ENCODE measurements at regions not wholly inside any gene's neighbourhood (a gene's known extent, or its start where the extent isn't known, plus 50 kb on each side); places are given as distances from the start of the nearest gene placed in this dataset.

DNA sequence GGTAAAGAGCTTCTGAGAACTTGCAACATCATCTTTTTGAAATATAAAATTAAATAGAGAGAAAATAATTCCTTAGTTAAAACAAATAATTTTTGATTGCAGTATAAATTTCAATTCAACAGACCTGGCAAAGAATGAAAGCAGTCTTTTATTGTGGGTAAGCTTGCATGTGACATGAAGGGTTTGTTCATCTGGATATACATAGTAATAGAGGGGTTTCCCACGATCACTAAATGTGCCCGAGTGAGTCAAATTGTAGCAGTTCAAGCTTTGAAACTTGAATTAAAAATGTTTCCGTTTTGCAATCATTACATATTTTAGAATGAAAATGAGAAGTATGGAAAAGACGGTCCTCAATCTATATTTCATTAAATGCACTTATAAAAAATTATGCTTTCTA lies 658.4 kb upstream of the MBL2 start:
- no CpG with 5 or more reads among the region's 4 CpGs for WGBS (ENCODE audit: insufficient coverage)

DNA sequence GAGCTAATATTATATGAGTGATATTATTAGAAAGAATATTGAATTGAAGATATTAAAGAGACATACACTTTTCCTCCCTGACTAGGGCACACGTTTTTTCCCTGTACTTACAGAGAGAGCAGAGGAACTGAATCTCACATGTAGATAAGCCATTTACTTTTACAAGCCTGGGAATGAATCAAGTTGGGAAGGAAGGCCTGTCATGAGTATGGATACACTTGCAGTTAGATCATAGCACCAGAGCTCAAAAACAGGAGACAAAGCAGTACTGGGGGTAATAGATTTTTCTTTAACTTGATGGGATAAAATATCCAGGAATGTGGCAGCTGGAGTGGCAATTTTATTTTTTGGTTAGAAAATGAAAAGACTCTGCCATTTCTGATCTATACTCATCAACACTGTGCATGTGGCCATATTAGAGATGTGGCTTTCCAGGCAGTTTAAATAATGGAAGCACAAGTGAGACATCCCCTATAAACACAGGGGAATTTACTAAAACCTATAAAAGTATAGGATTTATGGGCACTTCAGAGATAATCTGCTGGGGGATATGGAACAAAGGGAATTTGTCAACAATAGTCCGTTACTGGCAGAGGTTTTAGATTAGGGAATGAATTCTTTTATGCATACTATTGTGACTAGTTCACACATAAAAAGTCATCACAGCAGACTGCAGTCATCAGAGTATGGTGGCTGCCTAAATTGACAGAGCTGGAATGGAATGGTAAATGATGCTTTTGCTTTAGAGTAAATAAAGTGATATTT lies 657.7 kb upstream of the MBL2 start:
- TF ChIP-seq, protein P1, sequence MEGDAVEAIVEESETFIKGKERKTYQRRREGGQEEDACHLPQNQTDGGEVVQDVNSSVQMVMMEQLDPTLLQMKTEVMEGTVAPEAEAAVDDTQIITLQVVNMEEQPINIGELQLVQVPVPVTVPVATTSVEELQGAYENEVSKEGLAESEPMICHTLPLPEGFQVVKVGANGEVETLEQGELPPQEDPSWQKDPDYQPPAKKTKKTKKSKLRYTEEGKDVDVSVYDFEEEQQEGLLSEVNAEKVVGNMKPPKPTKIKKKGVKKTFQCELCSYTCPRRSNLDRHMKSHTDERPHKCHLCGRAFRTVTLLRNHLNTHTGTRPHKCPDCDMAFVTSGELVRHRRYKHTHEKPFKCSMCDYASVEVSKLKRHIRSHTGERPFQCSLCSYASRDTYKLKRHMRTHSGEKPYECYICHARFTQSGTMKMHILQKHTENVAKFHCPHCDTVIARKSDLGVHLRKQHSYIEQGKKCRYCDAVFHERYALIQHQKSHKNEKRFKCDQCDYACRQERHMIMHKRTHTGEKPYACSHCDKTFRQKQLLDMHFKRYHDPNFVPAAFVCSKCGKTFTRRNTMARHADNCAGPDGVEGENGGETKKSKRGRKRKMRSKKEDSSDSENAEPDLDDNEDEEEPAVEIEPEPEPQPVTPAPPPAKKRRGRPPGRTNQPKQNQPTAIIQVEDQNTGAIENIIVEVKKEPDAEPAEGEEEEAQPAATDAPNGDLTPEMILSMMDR (IDR thresholded peaks at IDR 0.05): no peak
- Histone ChIP-seq H2AFZ (ENCODE audit: insufficient read depth, low read depth, low read length, poor library complexity, severe bottlenecking) (no peak overlapping the region), H3K4me1 (ENCODE audit: control insufficient read depth in 1 of 2, insufficient read depth in 2 of 2, low read length in 2 of 2) (no peaks in the 10 kb centered on the region), H3K4me2 (replicated peaks; ENCODE audit: extremely low read depth, low read length, poor library complexity, severe bottlenecking) (no peak overlapping the region), H4K20me1 (ENCODE audit: insufficient read depth, low read length) (no peaks in the 10 kb centered on the region), H3K36me3 (replicated peaks in 1 of 2; ENCODE audit: control insufficient read depth in 1 of 2, insufficient read depth in 2 of 2, low read length in 2 of 2) (no peaks in the 10 kb centered on the region), H3K9me3 (replicated peaks in 1 of 2; ENCODE audit: control insufficient read depth in 1 of 2, insufficient read depth in 1 of 2, low read length in 2 of 2) (no peaks in the 10 kb centered on the region), H3K79me2 (ENCODE audit: insufficient read depth, low read length) (no peaks in the 10 kb centered on the region), H3K4me3 (replicated peaks in 1 of 3; ENCODE audit: low read depth in 2 of 3, low read length in 3 of 3) (no peak overlapping the region), H3K27ac (ENCODE audit: low read depth in 1 of 2, low read length in 2 of 2) (no peak overlapping the region), H3K9ac (ENCODE audit: insufficient read depth, low read length, poor library complexity, severe bottlenecking) (no peak overlapping the region), H3K27me3 (ENCODE audit: control insufficient read depth in 2 of 2, insufficient read depth in 2 of 2, low read length in 2 of 2) (no peaks in the 10 kb centered on the region)
- no peak for DNase-seq
- peaks cover 0 to 2% (median 1%) of the 10 kb centered on the region in 3 donors for H3K27me3 Mint-ChIP-seq (ENCODE audit: low read depth in 3 of 3)
- H3K36me3 Mint-ChIP-seq: no peaks in the 10 kb centered on the region
- no peak overlapping the region for H3K27ac Mint-ChIP-seq
- intact Hi-C loops (cut with micrococcal nuclease): no loop called here
- peaks cover 0 to 4% (median 2%) of the 10 kb centered on the region in 7 donors for H3K9me3 Mint-ChIP-seq
- WGBS (ENCODE audit: insufficient coverage): no CpG with 5 or more reads among the region's 2 CpGs
- no peaks in the 10 kb centered on the region for H3K4me1 Mint-ChIP-seq
- H3K4me3 Mint-ChIP-seq: no peak overlapping the region

More for the DNA sequence above, 658.4 kb upstream of the MBL2 start:
- H3K27ac Mint-ChIP-seq: no peak overlapping the region
- H3K4me3 Mint-ChIP-seq: no peak overlapping the region
- Histone ChIP-seq H3K9me3 (replicated peaks in 1 of 2; ENCODE audit: control insufficient read depth in 1 of 2, insufficient read depth in 1 of 2, low read length in 2 of 2) (no peaks in the 10 kb centered on the region), H3K36me3 (replicated peaks in 1 of 2; ENCODE audit: control insufficient read depth in 1 of 2, insufficient read depth in 2 of 2, low read length in 2 of 2) (no peaks in the 10 kb centered on the region), H3K4me2 (replicated peaks; ENCODE audit: extremely low read depth, low read length, poor library complexity, severe bottlenecking) (no peak overlapping the region), H2AFZ (ENCODE audit: insufficient read depth, low read depth, low read length, poor library complexity, severe bottlenecking) (no peak overlapping the region), H3K4me1 (ENCODE audit: control insufficient read depth in 1 of 2, insufficient read depth in 2 of 2, low read length in 2 of 2) (no peaks in the 10 kb centered on the region), H3K4me3 (replicated peaks in 1 of 3; ENCODE audit: low read depth in 2 of 3, low read length in 3 of 3) (no peak overlapping the region), H3K27me3 (ENCODE audit: control insufficient read depth in 2 of 2, insufficient read depth in 2 of 2, low read length in 2 of 2) (no peaks in the 10 kb centered on the region), H3K79me2 (ENCODE audit: insufficient read depth, low read length) (no peaks in the 10 kb centered on the region), H3K27ac (ENCODE audit: low read depth in 1 of 2, low read length in 2 of 2) (no peak overlapping the region), H4K20me1 (ENCODE audit: insufficient read depth, low read length) (no peaks in the 10 kb centered on the region), H3K9ac (ENCODE audit: insufficient read depth, low read length, poor library complexity, severe bottlenecking) (no peak overlapping the region)
- no peaks in the 10 kb centered on the region for H3K4me1 Mint-ChIP-seq
- no peaks in the 10 kb centered on the region for H3K36me3 Mint-ChIP-seq
- DNase-seq: no peak
- TF ChIP-seq, protein P1 (IDR thresholded peaks at IDR 0.05): no peak
- intact Hi-C loops (cut with micrococcal nuclease): no loop called here
- peaks cover 1 to 2% (median 2%) of the 10 kb centered on the region in 3 donors for H3K27me3 Mint-ChIP-seq (ENCODE audit: low read depth in 3 of 3)
- peaks cover 0 to 4% (median 0%) of the 10 kb centered on the region in 7 donors for H3K9me3 Mint-ChIP-seq
